Activated CD8-positive, alpha-beta T cell treated with anti-CD3 and anti-CD28 coated beads, Interleukin-2, amount 10 ng/mL, durations not matched to agents 7 days and 5 days (primary cell): ENCODE measurements at regions not wholly inside any gene's neighbourhood (a gene's known extent, or its start where the extent isn't known, plus 50 kb on each side); places are given as distances from the start of the nearest gene placed in this dataset.
"Not testable (repeated sequence)": the region's sequence is repeated elsewhere in the genome, so short reads cannot be mapped to it uniquely, and the experiment has no call there.

Experiments used
- ATAC-seq: fragments of 150-1000 bp; cut with Tn5 transposase; one replicate; pipeline ENCODE4 v1.10.0; 2021; ENCODE audit warnings: moderate library complexity
- CTCF ChIA-PET: fragments of 350-600 bp; sonication (Branson Sonifier 250); formaldehyde crosslinking; loops from one replicate; lab custom pipeline; 2021; ENCODE audit warnings: antibody characterized with exemption; lab: Charles Lee
- POLR2A ChIA-PET: fragments of 350-600 bp; sonication (Branson Sonifier 250); formaldehyde crosslinking; loops from one replicate; lab custom pipeline; 2021; ENCODE audit warnings: antibody characterized with exemption; lab: Charles Lee
- DNase-seq: peaks from one replicate; pipeline ENCODE4 v3.0.0-alpha.2; 2020
- H3K27ac Mint-ChIP-seq: one replicate; pipeline ENCODE4 v1.8.0; 2021; ENCODE audit warnings: mild to moderate bottlenecking, mixed read lengths
- H3K27me3 Mint-ChIP-seq: one replicate; pipeline ENCODE4 v1.8.0; 2021; ENCODE audit warnings: low read depth, mixed read lengths
- H3K36me3 Mint-ChIP-seq: one replicate; pipeline ENCODE4 v1.8.0; 2021; ENCODE audit warnings: low read depth, mixed read lengths
- H3K4me1 Mint-ChIP-seq: one replicate; pipeline ENCODE4 v1.8.0; 2021; ENCODE audit warnings: low read depth, mixed read lengths
- H3K4me3 Mint-ChIP-seq: one replicate; pipeline ENCODE4 v1.8.0; 2021; ENCODE audit warnings: mild to moderate bottlenecking, mixed read lengths
- H3K9me3 Mint-ChIP-seq: one replicate; pipeline ENCODE4 v1.8.0; 2022; ENCODE audit warnings: mixed read lengths; ENCODE audit not compliant: insufficient read depth

GRCh38 chr10:2782265-2782664, 285.1 kb upstream of the PFKP start:
- H3K4me1 Mint-ChIP-seq = no peaks in the 10 kb centered on the region
- no peak overlapping the region for H3K27ac Mint-ChIP-seq
- no peaks in the 10 kb centered on the region for H3K27me3 Mint-ChIP-seq
- no peak for DNase-seq
- ChIA-PET CTCF (no interaction called here), POLR2A (no interaction called here)
- H3K9me3 Mint-ChIP-seq = no peaks in the 10 kb centered on the region
- no peak overlapping the region for H3K4me3 Mint-ChIP-seq
- H3K36me3 Mint-ChIP-seq = no peaks in the 10 kb centered on the region
- ATAC-seq = no peak

GRCh38 chr10:2777666-2778355, 289.5 kb upstream of the PFKP start:
- no peak for ATAC-seq
- Mint-ChIP-seq H3K36me3 (no peaks in the 10 kb centered on the region), H3K9me3 (no peaks in the 10 kb centered on the region), H3K4me1 (no peaks in the 10 kb centered on the region), H3K27ac (no peak overlapping the region), H3K27me3 (no peaks in the 10 kb centered on the region), H3K4me3 (no peak overlapping the region)
- CTCF ChIA-PET = no interaction called here
- POLR2A ChIA-PET = no interaction called here
- no peak for DNase-seq

DNA sequence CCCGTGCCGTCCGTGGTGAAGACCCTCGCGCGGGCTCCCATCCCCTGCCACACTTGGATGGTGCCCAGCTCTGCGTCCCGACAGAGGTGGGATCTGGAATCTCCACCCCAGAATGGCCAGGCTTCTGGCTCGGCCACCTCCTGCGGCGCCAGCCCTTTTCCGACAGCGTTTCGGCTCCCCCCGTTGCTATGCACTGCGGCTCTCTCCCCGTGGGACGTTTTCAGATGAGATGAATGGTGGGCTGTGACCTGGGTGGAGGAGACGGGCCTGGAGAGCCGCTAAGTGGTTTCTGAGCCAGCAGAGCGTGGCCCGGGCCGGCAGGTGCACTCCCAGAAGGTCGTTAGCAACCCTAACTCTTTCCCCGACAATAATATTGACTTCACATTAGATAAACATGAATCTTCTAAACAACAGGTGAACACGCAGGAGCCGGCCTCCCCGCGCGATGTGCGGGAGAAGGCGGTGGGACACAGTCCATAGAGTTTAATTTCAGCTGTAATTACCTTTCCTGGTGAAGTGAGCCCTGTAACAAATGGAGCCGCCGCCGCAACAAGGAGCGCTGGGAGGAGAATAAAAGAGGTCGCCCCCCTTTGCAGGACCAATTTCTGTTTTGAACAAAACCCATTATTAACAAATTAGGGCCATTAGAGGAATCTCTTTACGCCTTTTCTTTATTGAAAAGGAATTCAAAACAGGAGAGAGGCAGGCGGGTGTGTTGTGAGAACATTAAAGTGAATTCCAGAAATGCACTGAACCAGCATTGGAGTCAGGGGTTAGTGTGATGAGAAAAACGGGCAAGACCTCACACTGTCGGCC, 294.3 kb upstream of the PFKP start:
- no peaks in the 10 kb centered on the region for H3K9me3 Mint-ChIP-seq
- ATAC-seq = no peak
- no peaks in the 10 kb centered on the region for H3K4me1 Mint-ChIP-seq

GRCh38 chr10:2772135-2772534, 295.2 kb upstream of the PFKP start:
- DNase-seq (no peak), ATAC-seq (no peak)
- ChIA-PET CTCF (no interaction called here), POLR2A (no interaction called here)
- no peaks in the 10 kb centered on the region for H3K9me3 Mint-ChIP-seq
- no peaks in the 10 kb centered on the region for H3K36me3 Mint-ChIP-seq
- no peak overlapping the region for H3K4me3 Mint-ChIP-seq
- H3K27ac Mint-ChIP-seq = no peak overlapping the region
- no peaks in the 10 kb centered on the region for H3K27me3 Mint-ChIP-seq
- no peaks in the 10 kb centered on the region for H3K4me1 Mint-ChIP-seq

More for the DNA sequence above, 294.3 kb upstream of the PFKP start:
- Mint-ChIP-seq H3K4me3 (no peak overlapping the region), H3K27me3 (no peaks in the 10 kb centered on the region), H3K36me3 (no peaks in the 10 kb centered on the region), H3K27ac (no peak overlapping the region)
- POLR2A ChIA-PET = no interaction called here
- CTCF ChIA-PET = no interaction called here
- no peak for DNase-seq

GRCh38 chr10:2767293-2767692, 300.1 kb upstream of the PFKP start:
- H3K36me3 Mint-ChIP-seq, CTCF ChIA-PET: not testable (repeated sequence)

DNA sequence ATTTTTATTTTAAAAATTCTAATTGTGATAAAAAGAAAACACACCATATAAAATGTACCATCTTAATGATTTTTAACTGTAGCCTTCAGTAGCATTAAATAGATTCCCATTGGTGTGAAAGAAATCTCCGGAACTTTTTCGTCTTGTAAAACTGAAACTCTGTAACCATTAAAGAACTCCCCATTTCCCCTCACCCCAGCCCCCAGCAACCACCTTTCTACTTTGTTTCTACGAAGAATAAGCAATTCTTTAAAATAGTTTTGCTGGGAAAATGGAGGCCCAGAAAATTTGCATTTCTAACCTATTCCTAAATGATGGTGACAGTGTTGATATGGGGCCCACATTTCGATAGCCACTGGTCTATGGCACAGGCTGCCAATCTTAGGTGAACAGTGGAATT, 305.4 kb upstream of the PFKP start:
- H3K4me1 Mint-ChIP-seq = no peaks in the 10 kb centered on the region
- H3K4me3 Mint-ChIP-seq = no peak overlapping the region
- CTCF ChIA-PET = interaction anchor here (0.6 kb wide), 1 partner anchor 18 kb away, joined by 3 read pairs; no protein-coding TSS in a partner anchor
- H3K36me3 Mint-ChIP-seq = no peaks in the 10 kb centered on the region
- POLR2A ChIA-PET = no interaction called here
- no peak for DNase-seq
- no peaks in the 10 kb centered on the region for H3K9me3 Mint-ChIP-seq
- no peak for ATAC-seq
- H3K27me3 Mint-ChIP-seq = no peaks in the 10 kb centered on the region
- H3K27ac Mint-ChIP-seq = no peak overlapping the region

More at GRCh38 chr10:2767293-2767692, 300.1 kb upstream of the PFKP start:
- ATAC-seq, DNase-seq, H3K9me3 Mint-ChIP-seq, H3K27me3 Mint-ChIP-seq, H3K4me3 Mint-ChIP-seq, H3K27ac Mint-ChIP-seq, POLR2A ChIA-PET, H3K4me1 Mint-ChIP-seq: not testable (repeated sequence)

DNA sequence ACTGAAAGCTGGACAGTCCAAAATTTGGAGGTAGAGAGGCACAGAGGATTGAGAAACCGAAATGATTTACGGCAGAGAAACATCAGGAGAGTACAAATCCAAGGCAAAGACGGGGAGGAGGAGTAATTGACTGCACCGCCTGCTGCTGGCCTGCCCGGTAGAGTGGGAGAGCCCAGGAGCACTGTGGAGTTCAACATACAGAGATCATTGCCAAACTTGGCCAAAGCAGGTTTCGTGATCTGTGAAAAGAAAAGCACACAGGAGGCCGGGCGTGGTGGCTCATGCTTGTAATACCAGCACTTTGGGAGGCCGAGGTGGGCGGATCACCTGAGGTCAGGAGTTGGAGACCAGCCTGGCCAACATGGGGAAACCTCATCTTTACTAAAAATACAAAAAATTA, 306.0 kb upstream of the PFKP start:
- no peak overlapping the region for H3K27ac Mint-ChIP-seq
- H3K27me3 Mint-ChIP-seq = no peaks in the 10 kb centered on the region
- ChIA-PET CTCF (no interaction called here), POLR2A (no interaction called here)
- ATAC-seq (no peak), DNase-seq (no peak)
- H3K4me1 Mint-ChIP-seq = no peaks in the 10 kb centered on the region
- no peak overlapping the region for H3K4me3 Mint-ChIP-seq
- H3K36me3 Mint-ChIP-seq = no peaks in the 10 kb centered on the region
- no peaks in the 10 kb centered on the region for H3K9me3 Mint-ChIP-seq

- DNase-seq (no peak), ATAC-seq (no peak)
- ChIA-PET CTCF (no interaction called here), POLR2A (no interaction called here)
- H3K27me3 Mint-ChIP-seq = no peaks in the 10 kb centered on the region
- no peaks in the 10 kb centered on the region for H3K36me3 Mint-ChIP-seq
- H3K9me3 Mint-ChIP-seq = no peaks in the 10 kb centered on the region
- no peaks in the 10 kb centered on the region for H3K4me1 Mint-ChIP-seq
- no peak overlapping the region for H3K4me3 Mint-ChIP-seq
- H3K27ac Mint-ChIP-seq = no peak overlapping the region
Measured at GRCh38 chr10:2760736-2761135, 306.6 kb upstream of the PFKP start.

- no peak for DNase-seq
- no peak for ATAC-seq
- Mint-ChIP-seq H3K36me3 (no peaks in the 10 kb centered on the region), H3K4me3 (no peak overlapping the region), H3K9me3 (no peaks in the 10 kb centered on the region), H3K4me1 (no peaks in the 10 kb centered on the region), H3K27me3 (no peaks in the 10 kb centered on the region), H3K27ac (no peak overlapping the region)
- ChIA-PET POLR2A (no interaction called here), CTCF (no interaction called here)
Measured at GRCh38 chr10:2759233-2759632, 308.1 kb upstream of the PFKP start.

DNA sequence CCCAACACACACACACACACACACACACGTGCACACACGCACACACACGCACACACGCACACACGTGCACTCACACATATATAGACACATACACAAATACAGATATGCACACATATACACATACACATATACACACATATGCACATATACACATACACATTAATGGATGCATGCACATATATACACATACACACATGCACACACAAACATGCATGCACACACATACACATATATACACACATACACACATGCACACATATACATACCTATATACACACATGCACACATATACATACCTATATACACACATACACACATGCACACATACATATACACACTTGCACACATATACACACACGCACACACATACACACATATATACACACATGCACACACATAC, 312.4 kb upstream of the PFKP start:
- Mint-ChIP-seq H3K9me3 (no peaks in the 10 kb centered on the region), H3K27me3 (no peaks in the 10 kb centered on the region), H3K36me3 (no peaks in the 10 kb centered on the region), H3K4me3 (no peak overlapping the region), H3K27ac (no peak overlapping the region), H3K4me1 (no peaks in the 10 kb centered on the region)
- no peak for ATAC-seq
- CTCF ChIA-PET = no interaction called here
- DNase-seq = no peak
- POLR2A ChIA-PET = no interaction called here

GRCh38 chr10:2748287-2748686, 319.1 kb upstream of the PFKP start:
- no peaks in the 10 kb centered on the region for H3K27me3 Mint-ChIP-seq
- H3K4me1 Mint-ChIP-seq = no peaks in the 10 kb centered on the region
- DNase-seq (no peak), ATAC-seq (no peak)
- H3K9me3 Mint-ChIP-seq = no peaks in the 10 kb centered on the region
- H3K4me3 Mint-ChIP-seq = no peak overlapping the region
- CTCF ChIA-PET = no interaction called here
- H3K36me3 Mint-ChIP-seq = no peaks in the 10 kb centered on the region
- POLR2A ChIA-PET = no interaction called here
- no peak overlapping the region for H3K27ac Mint-ChIP-seq

DNA sequence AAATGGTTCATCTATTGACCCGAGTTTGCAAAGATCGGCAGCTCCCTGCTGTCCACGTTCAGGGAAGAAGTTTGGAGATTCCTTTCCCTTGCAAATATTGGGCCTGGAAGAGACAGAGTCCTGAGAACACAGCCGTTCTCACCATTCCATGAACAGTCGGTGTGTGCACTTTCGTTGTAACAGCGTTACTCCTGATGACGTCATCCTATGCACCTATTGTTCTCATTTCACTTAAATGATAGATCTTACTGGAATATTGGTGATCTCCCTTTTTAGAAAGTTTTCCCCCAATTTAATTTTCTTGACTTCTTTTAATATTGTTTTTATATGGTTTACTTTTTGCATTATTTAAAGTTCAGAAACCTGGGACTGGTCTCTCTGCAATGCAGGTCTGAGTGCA, 320.7 kb upstream of the PFKP start:
- no peak for DNase-seq
- H3K27ac Mint-ChIP-seq = no peak overlapping the region
- no peak overlapping the region for H3K4me3 Mint-ChIP-seq
- H3K9me3 Mint-ChIP-seq = no peaks in the 10 kb centered on the region
- no peaks in the 10 kb centered on the region for H3K4me1 Mint-ChIP-seq
- ChIA-PET POLR2A (no interaction called here), CTCF (no interaction called here)
- H3K27me3 Mint-ChIP-seq = no peaks in the 10 kb centered on the region
- ATAC-seq = no peak
- no peaks in the 10 kb centered on the region for H3K36me3 Mint-ChIP-seq
